Esophagus squamous epithelium (tissue), 5 donors: ENCODE measurements at regions not wholly inside any gene's neighbourhood (a gene's known extent, or its start where the extent isn't known, plus 50 kb on each side); places are given as distances from the start of the nearest gene placed in this dataset.
"Not testable (repeated sequence)": the region's sequence is repeated elsewhere in the genome, so short reads cannot be mapped to it uniquely, and the experiment has no call there.

Experiments
- DNase-seq: peaks from one replicate; lab custom pipeline; 2025; lab: John Stamatoyannopoulos, UW
- H3K27ac ChIP-seq, 4 donors: fragments of 200-600 bp; sonication (generic); one replicate each; pipeline ENCODE4 v1.5.1; 2016 to 2019; ENCODE audit warnings: mild to moderate bottlenecking in 1 of 4
- H3K27me3 ChIP-seq, 4 donors: fragments of 200-600 bp; sonication (generic); 1 replicate in 3 of 4; 2 replicates in 1 of 4; pipeline versions ENCODE4 v1.5.1 to v1.6.0; 2017 to 2021; ENCODE audit warnings: antibody characterized with exemption in 1 of 4
- H3K36me3 ChIP-seq, 3 donors: fragments of 200-600 bp; sonication (generic); one replicate each; pipeline ENCODE4 v1.5.1; 2016 to 2019
- H3K4me1 ChIP-seq, 3 donors: fragments of 200-600 bp; sonication (generic); one replicate each; pipeline ENCODE4 v1.5.1; 2017 to 2019
- H3K4me3 ChIP-seq, 4 donors: fragments of 200-600 bp; sonication (generic); 1 replicate in 3 of 4; 2 replicates in 1 of 4; pipeline ENCODE4 v1.5.1; 2016 to 2019; ENCODE audit warnings: mild to moderate bottlenecking in 2 of 4, moderate library complexity in 1 of 4
- H3K9me3 ChIP-seq, 3 donors: fragments of 200-600 bp; sonication (generic); one replicate each; pipeline ENCODE4 v1.5.1; 2016 to 2019
- POLR2A ChIP-seq, 4 donors: fragments of 450-650 bp; IDR thresholded peaks; one replicate each; pipeline ENCODE4 v1.6.1; 2017; ENCODE audit warnings: antibody characterized with exemption in 4 of 4, mild to moderate bottlenecking in 4 of 4, moderate library complexity in 3 of 4
- WGBS, 2 donors: methylation state at CpG; one replicate each; pipeline ENCODE4 v1.1.5; 2018; 5-methylcytosine and 5-hydroxymethylcytosine counted together
- intact Hi-C: fragments of 100-400 bp; cut with DNase I; formaldehyde crosslinking; loops from one replicate; pipeline ENCODE4 v1.15.0; 2022
- TF ChIP-seq, protein P1 (sequence below), 6 experiments: fragments of 450-650 bp in 4 of 6; fragments of 200-600 bp in 2 of 6; sonication (generic) in 2 of 6; IDR thresholded peaks; one replicate each; pipeline ENCODE4 v1.5.1; 2016 to 2019; ENCODE audit warnings: antibody characterized with exemption in 6 of 6, mild to moderate bottlenecking in 4 of 6, moderate library complexity in 4 of 6
- donor health status: DM: yes; HTN: yes; CAD: no.

DNA sequence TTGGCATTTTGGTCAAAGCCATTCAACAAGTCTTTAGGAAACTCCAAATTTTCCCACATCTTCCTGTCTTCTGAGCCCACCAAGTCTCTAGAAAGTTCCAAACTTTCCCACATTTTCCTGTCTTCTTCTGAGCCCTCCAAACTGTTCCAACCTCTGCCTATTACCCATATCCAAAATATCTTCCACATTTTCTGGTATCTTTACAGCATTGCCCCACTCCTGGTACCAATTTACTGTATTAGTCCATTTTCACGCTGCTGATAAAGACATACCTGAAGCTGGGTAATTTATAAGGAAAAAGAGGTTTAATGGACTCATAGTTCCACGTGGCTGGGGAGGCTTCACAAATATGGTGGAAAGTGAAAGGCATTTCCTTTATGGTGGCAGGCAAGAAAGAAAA is 56.1 kb upstream of the GABRA3 start:
- H3K4me1 ChIP-seq, H3K27me3 ChIP-seq, H3K36me3 ChIP-seq, H3K4me3 ChIP-seq, intact Hi-C loops, H3K27ac ChIP-seq, DNase-seq, H3K9me3 ChIP-seq: not testable (repeated sequence)
- WGBS, 2 donors, result 69 to 73% methylated on average over 2 of the region's 2 CpGs

DNA sequence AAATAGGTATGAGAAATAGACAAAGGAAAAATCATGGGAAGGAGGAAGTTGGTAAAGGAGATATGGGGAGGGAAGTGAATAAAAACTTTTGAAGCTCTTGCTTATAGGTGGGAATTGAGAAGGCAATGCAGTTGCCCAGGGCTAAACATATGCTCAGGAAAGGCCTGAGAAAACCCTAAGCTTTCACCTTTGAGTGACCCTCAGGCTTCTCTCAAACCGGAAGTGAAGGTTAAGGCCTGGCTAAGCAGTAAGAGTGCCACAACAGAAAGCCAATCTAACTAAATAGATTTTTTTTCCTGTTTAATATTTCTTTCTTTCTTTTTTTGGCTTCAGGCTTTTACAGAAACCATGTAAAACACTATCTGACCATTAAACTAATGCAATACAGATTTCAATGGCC is 69.5 kb upstream of the GABRA3 start:
- intact Hi-C loops, result no loop called here
- H3K4me3 ChIP-seq, result no peak overlapping the region
- no peaks in the 10 kb centered on the region for H3K4me1 ChIP-seq
- no peaks in the 10 kb centered on the region for H3K9me3 ChIP-seq
- H3K27ac ChIP-seq, result no peak overlapping the region
- WGBS, 2 donors, result 28 to 44% methylated on average over 1 of the region's 1 CpG
- no peaks in the 10 kb centered on the region for H3K36me3 ChIP-seq
- H3K27me3 ChIP-seq, result no peaks in the 10 kb centered on the region
- TF ChIP-seq, protein P1, sequence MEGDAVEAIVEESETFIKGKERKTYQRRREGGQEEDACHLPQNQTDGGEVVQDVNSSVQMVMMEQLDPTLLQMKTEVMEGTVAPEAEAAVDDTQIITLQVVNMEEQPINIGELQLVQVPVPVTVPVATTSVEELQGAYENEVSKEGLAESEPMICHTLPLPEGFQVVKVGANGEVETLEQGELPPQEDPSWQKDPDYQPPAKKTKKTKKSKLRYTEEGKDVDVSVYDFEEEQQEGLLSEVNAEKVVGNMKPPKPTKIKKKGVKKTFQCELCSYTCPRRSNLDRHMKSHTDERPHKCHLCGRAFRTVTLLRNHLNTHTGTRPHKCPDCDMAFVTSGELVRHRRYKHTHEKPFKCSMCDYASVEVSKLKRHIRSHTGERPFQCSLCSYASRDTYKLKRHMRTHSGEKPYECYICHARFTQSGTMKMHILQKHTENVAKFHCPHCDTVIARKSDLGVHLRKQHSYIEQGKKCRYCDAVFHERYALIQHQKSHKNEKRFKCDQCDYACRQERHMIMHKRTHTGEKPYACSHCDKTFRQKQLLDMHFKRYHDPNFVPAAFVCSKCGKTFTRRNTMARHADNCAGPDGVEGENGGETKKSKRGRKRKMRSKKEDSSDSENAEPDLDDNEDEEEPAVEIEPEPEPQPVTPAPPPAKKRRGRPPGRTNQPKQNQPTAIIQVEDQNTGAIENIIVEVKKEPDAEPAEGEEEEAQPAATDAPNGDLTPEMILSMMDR (IDR thresholded peaks at IDR 0.05), result no peak
- no peak for TF ChIP-seq POLR2A (IDR thresholded peaks at IDR 0.05)
- DNase-seq, result no peak

DNA sequence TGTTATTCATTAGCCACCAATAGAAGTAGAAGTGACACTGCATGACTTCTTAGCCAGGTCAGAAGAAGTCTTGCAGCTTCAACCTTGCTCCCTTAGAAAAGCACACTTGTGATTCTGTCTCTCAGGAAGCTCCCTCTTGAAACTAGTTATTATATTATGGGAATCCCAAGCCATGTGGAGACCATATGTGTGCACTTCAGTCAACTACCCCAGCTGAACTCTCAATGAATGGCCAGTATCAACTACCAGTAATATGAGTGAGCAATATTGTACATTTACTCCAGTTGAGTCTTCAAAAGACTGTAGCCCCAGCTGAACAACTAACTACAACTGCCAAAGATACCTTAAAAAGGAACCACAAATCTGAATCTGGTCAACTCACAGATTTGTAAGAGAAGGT is 77.1 kb upstream of the GABRA3 start:
- DNase-seq, result no peak
- H3K27me3 ChIP-seq, result no peaks in the 10 kb centered on the region
- H3K27ac ChIP-seq, result no peak overlapping the region
- H3K9me3 ChIP-seq, result peaks cover 0 to 10% (median 5%) of the 10 kb centered on the region in 3 donors
- TF ChIP-seq, protein P1 (IDR thresholded peaks at IDR 0.05), result no peak
- TF ChIP-seq POLR2A (IDR thresholded peaks at IDR 0.05), result no peak
- H3K4me1 ChIP-seq, result no peaks in the 10 kb centered on the region
- H3K36me3 ChIP-seq, result no peaks in the 10 kb centered on the region
- no peak overlapping the region for H3K4me3 ChIP-seq
- intact Hi-C loops, result no loop called here

DNA sequence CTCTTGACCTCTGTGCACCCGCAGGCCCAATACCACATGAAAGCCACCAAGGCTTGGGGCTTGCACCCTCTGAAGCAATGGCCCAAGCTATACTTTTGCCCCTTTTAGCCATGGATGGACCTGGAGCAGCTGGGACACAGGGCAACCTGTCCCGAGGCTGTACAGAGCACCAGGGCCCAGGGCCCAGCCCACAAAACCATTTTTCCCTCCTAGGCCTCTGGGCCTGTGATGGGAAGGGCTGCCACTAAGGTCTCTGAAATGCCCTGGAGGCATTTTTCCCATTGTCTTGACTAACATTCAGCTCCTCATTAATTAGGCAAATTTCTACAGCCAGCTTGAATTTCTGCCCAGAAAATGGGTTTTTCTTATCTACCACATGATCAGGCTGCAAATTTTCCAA is 79.9 kb upstream of the GABRA3 start:
- no peaks in the 10 kb centered on the region for H3K36me3 ChIP-seq
- no peak overlapping the region for H3K27ac ChIP-seq
- H3K4me1 ChIP-seq, result no peaks in the 10 kb centered on the region
- intact Hi-C loops, result no loop called here
- no peak for TF ChIP-seq POLR2A (IDR thresholded peaks at IDR 0.05)
- TF ChIP-seq, protein P1 (IDR thresholded peaks at IDR 0.05), result no peak
- WGBS, 2 donors, result 69% methylated on average over 2 of the region's 2 CpGs; no CpG with 5 or more reads in 1 of the 2 donors
- no peak overlapping the region for H3K4me3 ChIP-seq
- H3K27me3 ChIP-seq, result no peaks in the 10 kb centered on the region
- DNase-seq, result no peak
- peaks cover 0 to 10% (median 5%) of the 10 kb centered on the region in 3 donors for H3K9me3 ChIP-seq

DNA sequence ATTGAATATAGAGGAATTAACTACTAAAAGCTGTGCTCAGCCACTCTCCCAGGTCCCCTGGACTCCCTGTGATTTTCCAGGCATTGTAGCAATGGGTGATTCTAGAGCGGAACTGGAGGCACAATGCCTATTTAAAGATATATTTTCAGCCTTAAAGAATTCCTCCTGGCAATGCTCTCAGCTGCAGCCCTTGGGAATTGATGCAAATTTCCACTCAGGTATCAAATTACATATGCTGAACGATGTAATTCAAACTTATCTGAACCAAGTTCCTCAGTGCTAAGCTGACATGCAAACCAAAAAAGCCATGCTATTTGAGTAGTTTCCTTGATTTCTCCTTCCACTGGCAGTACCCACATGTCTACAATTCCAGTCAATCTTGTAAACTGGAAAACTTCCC is 86.3 kb upstream of the GABRA3 start:
- Histone ChIP-seq H3K4me3 (no peak overlapping the region), H3K9me3 (no peaks in the 10 kb centered on the region), H3K4me1 (no peaks in the 10 kb centered on the region), H3K27ac (no peak overlapping the region), H3K27me3 (no peaks in the 10 kb centered on the region), H3K36me3 (no peaks in the 10 kb centered on the region)
- intact Hi-C loops, result no loop called here
- DNase-seq, result no peak
- TF ChIP-seq, protein P1 (IDR thresholded peaks at IDR 0.05), result no peak
- TF ChIP-seq POLR2A (IDR thresholded peaks at IDR 0.05), result no peak
- 34% methylated on average over 2 of the region's 2 CpGs; no CpG with 5 or more reads in 1 of the 2 donors for WGBS, 2 donors

DNA sequence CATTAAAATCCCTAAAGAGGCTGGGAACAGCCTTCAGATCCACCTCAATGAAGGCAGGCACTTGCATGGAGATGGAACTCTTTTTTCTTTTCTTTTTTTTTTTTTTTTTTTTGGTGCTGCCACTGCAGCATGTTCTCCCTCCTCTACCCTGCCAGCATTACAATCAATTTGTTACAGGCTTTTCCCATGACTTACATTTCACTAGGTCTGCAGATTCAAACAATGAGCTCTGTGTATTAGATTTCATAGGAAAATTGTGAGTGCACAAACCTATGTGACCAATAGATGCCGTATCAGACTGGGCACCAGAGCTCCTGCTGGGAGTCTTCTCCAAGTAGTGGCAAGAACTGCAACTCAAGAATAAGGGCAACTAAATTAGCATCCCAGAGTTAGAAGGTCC is 63.8 kb upstream of the GABRQ start:
- H3K9me3 ChIP-seq, result no peaks in the 10 kb centered on the region
- no peak overlapping the region for H3K4me3 ChIP-seq
- H3K36me3 ChIP-seq, result no peaks in the 10 kb centered on the region
- H3K27ac ChIP-seq, result no peak overlapping the region
- no peak for TF ChIP-seq POLR2A (IDR thresholded peaks at IDR 0.05)
- TF ChIP-seq, protein P1 (IDR thresholded peaks at IDR 0.05), result no peak
- H3K4me1 ChIP-seq, result peaks cover 0 to 7% (median 0%) of the 10 kb centered on the region in 3 donors
- no peaks in the 10 kb centered on the region for H3K27me3 ChIP-seq
- DNase-seq, result no peak
- intact Hi-C loops, result no loop called here
- WGBS, 2 donors, result 82% methylated on average over 1 of the region's 1 CpG; no CpG with 5 or more reads in 1 of the 2 donors
